OCI-LY7 (cell line): ENCODE measurements at regions not wholly inside any gene's neighbourhood (a gene's known extent, or its start where the extent isn't known, plus 50 kb on each side); places are given as distances from the start of the nearest gene placed in this dataset.

ENCODE experiments used
- EZH2phosphoT487 ChIP-seq: fragments of 200-600 bp; sonication (generic); IDR thresholded peaks from 2 replicates; pipeline ENCODE4 v1.6.1; 2018; ENCODE audit warnings: low read depth, borderline replicate concordance, mild to moderate bottlenecking, mixed run types, antibody characterized with exemption, low read length, moderate library complexity, mixed read lengths
- TF ChIP-seq, protein P1 (sequence below): fragments of 200-600 bp; sonication (generic); conservative IDR thresholded peaks from 2 replicates; pipeline ENCODE4 v1.5.1; 2014; ENCODE audit warnings: mild to moderate bottlenecking, antibody characterized with exemption, low read length, moderate library complexity, mixed read lengths

- TF ChIP-seq, protein P1, sequence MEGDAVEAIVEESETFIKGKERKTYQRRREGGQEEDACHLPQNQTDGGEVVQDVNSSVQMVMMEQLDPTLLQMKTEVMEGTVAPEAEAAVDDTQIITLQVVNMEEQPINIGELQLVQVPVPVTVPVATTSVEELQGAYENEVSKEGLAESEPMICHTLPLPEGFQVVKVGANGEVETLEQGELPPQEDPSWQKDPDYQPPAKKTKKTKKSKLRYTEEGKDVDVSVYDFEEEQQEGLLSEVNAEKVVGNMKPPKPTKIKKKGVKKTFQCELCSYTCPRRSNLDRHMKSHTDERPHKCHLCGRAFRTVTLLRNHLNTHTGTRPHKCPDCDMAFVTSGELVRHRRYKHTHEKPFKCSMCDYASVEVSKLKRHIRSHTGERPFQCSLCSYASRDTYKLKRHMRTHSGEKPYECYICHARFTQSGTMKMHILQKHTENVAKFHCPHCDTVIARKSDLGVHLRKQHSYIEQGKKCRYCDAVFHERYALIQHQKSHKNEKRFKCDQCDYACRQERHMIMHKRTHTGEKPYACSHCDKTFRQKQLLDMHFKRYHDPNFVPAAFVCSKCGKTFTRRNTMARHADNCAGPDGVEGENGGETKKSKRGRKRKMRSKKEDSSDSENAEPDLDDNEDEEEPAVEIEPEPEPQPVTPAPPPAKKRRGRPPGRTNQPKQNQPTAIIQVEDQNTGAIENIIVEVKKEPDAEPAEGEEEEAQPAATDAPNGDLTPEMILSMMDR: no peak
- TF ChIP-seq EZH2phosphoT487: no peak
These were observed 114.6 kb upstream of the MED13 start for GRCh38 chr17:62179525-62180161.
